ENCODE measurements at regions not wholly inside any gene's neighbourhood (a gene's known extent, or its start where the extent isn't known, plus 50 kb on each side); places are given as distances from the start of the nearest gene placed in this dataset.

GRCh38 chr16:73418691-73419090 is 370.8 kb upstream of the ZFHX3 start:
- Histone ChIP-seq H3K9me3 (no peaks in the 10 kb centered on the region), H3K4me3 (no peak overlapping the region), H3K36me3 (no peaks in the 10 kb centered on the region), H3K27me3 (no peaks in the 10 kb centered on the region), H3K27ac (no peak overlapping the region), H3K4me1 (no peaks in the 10 kb centered on the region)
- no peak for DNase-seq
- no peak for TF ChIP-seq POLR2A (IDR thresholded peaks at IDR 0.05)
- no peak for TF ChIP-seq CTCF (IDR thresholded peaks at IDR 0.05)

- Histone ChIP-seq H3K9me3 (no peaks in the 10 kb centered on the region), H3K4me3 (no peak overlapping the region), H3K4me1 (no peaks in the 10 kb centered on the region), H3K36me3 (no peaks in the 10 kb centered on the region), H3K27me3 (no peaks in the 10 kb centered on the region), H3K27ac (no peak overlapping the region)
- no peak for DNase-seq
- no peak for TF ChIP-seq POLR2A (IDR thresholded peaks at IDR 0.05)
- TF ChIP-seq CTCF (IDR thresholded peaks at IDR 0.05), result no peak
Measured at GRCh38 chr16:73418051-73418450, 370.1 kb upstream of the ZFHX3 start.

- Histone ChIP-seq H3K4me3 (no peak overlapping the region), H3K9me3 (no peaks in the 10 kb centered on the region), H3K36me3 (no peaks in the 10 kb centered on the region), H3K27ac (no peak overlapping the region), H3K27me3 (no peaks in the 10 kb centered on the region), H3K4me1 (no peaks in the 10 kb centered on the region)
- no peak for DNase-seq
- TF ChIP-seq CTCF (IDR thresholded peaks at IDR 0.05) (no peak), POLR2A (IDR thresholded peaks at IDR 0.05) (no peak)
Measured at GRCh38 chr16:73415286-73415685, 367.4 kb upstream of the ZFHX3 start.

- Histone ChIP-seq H3K4me1 (no peaks in the 10 kb centered on the region), H3K36me3 (no peaks in the 10 kb centered on the region), H3K27me3 (no peaks in the 10 kb centered on the region), H3K27ac (no peak overlapping the region), H3K4me3 (no peak overlapping the region), H3K9me3 (no peaks in the 10 kb centered on the region)
- DNase-seq, result no peak
- TF ChIP-seq POLR2A (IDR thresholded peaks at IDR 0.05) (no peak), CTCF (IDR thresholded peaks at IDR 0.05) (no peak)
Measured at GRCh38 chr16:73414638-73415037, 366.7 kb upstream of the ZFHX3 start.

- no peak for DNase-seq
Measured at GRCh38 chr16:73413830-73414190, 365.9 kb upstream of the ZFHX3 start.

More at GRCh38 chr16:73413830-73414190, 365.9 kb upstream of the ZFHX3 start:
- Histone ChIP-seq H3K27ac (no peak overlapping the region), H3K4me3 (no peak overlapping the region), H3K4me1 (no peaks in the 10 kb centered on the region), H3K27me3 (no peaks in the 10 kb centered on the region), H3K9me3 (no peaks in the 10 kb centered on the region), H3K36me3 (no peaks in the 10 kb centered on the region)
- TF ChIP-seq POLR2A (IDR thresholded peaks at IDR 0.05) (no peak), CTCF (IDR thresholded peaks at IDR 0.05) (no peak)
